ENCODE measurements at regions not wholly inside any gene's neighbourhood (a gene's known extent, or its start where the extent isn't known, plus 50 kb on each side); places are given as distances from the start of the nearest gene placed in this dataset.

GRCh38 chr14:85175556-85175955 lies 354.4 kb upstream of the FLRT2 start:
- no peaks in the 10 kb centered on the region for H3K36me3 ChIP-seq (ENCODE audit: control insufficient read depth in 2 of 2, extremely low read depth in 1 of 2, insufficient read depth in 2 of 2, low read length in 2 of 2)
- H3K27me3 ChIP-seq (ENCODE audit: control insufficient read depth in 2 of 2, insufficient read depth in 2 of 2, low read length in 2 of 2): no peaks in the 10 kb centered on the region
- FAIRE-seq (no peak), DNase-seq (ENCODE audit: low read depth, low spot score) (no peak)
- ChIA-PET CTCF (no interaction called here), POLR2A (no interaction called here)
- no peak overlapping the region for H3K4me2 ChIP-seq (ENCODE audit: insufficient read depth, low read length)
- no peaks in the 10 kb centered on the region for H3K9me1 ChIP-seq (replicated peaks; ENCODE audit: control insufficient read depth, extremely low read depth, insufficient read depth, low read length)
- no peaks in the 10 kb centered on the region for H3K79me2 ChIP-seq (ENCODE audit: control insufficient read depth, insufficient read depth, low read length)
- no peak overlapping the region for H3K9ac ChIP-seq (replicated peaks; ENCODE audit: extremely low read depth, insufficient read depth, low read length)
- dilution Hi-C loops (cut with MboI; ENCODE audit: extremely low pct_ligation_motif_present, low sequenced_read_pairs): no loop called here
- H4K20me1 ChIP-seq (replicated peaks; ENCODE audit: control insufficient read depth, extremely low read depth, insufficient read depth, low read length): no peaks in the 10 kb centered on the region
- H3K4me1 ChIP-seq (ENCODE audit: control insufficient read depth, extremely low read depth, insufficient read depth, low read length): no peaks in the 10 kb centered on the region
- H3K4me3 ChIP-seq (replicated peaks in 1 of 3; ENCODE audit: insufficient read depth in 1 of 3, low read depth in 1 of 3, low read length in 3 of 3): no peak overlapping the region
- no TSS peak for BruUV-seq (replicated peaks)
- no peak overlapping the region for H3K27ac ChIP-seq (ENCODE audit: insufficient read depth, low read depth, low read length)
- TF ChIP-seq JUN (IDR thresholded peaks at IDR 0.05; ENCODE audit: borderline replicate concordance, insufficient read depth, insufficient read length, low read depth): no peak
- no peak for TF ChIP-seq EZH2 (IDR thresholded peaks at IDR 0.05; ENCODE audit: borderline replicate concordance, low read depth, low read length, severe bottlenecking)
- TF ChIP-seq POLR2AphosphoS5 (IDR thresholded peaks at IDR 0.05; ENCODE audit: insufficient read depth, low read depth, low read length): no peak
- no peak for TF ChIP-seq CTCF (IDR thresholded peaks at IDR 0.05; ENCODE audit: extremely low read depth in 1 of 2, insufficient read depth in 1 of 2, low read depth in 1 of 2, low read length in 2 of 2)
- no peak for TF ChIP-seq FOS (IDR thresholded peaks at IDR 0.05; ENCODE audit: borderline replicate concordance, insufficient read depth, low read length)
- TF ChIP-seq POLR2A (IDR thresholded peaks at IDR 0.05; ENCODE audit: low read depth, low read length): no peak
- TF ChIP-seq MYC (IDR thresholded peaks at IDR 0.05; ENCODE audit: low read depth, low read length): no peak
- no peak overlapping the region for H2AFZ ChIP-seq (ENCODE audit: low read depth, low read length)
- H3K9me3 ChIP-seq (replicated peaks; ENCODE audit: control insufficient read depth, insufficient read depth, low read length): no peaks in the 10 kb centered on the region
- intact Hi-C loops (cut with micrococcal nuclease): loop anchor here (10.0 kb wide), 1 partner anchor 1171 kb away; no protein-coding TSS in a partner anchor

GRCh38 chr14:85178864-85179263 lies 351.1 kb upstream of the FLRT2 start:
- H3K9me3 ChIP-seq (replicated peaks; ENCODE audit: control insufficient read depth, insufficient read depth, low read length): no peaks in the 10 kb centered on the region
- intact Hi-C loops (cut with micrococcal nuclease): loop anchor here (10.0 kb wide), 1 partner anchor 1174 kb away; no protein-coding TSS in a partner anchor
- H3K79me2 ChIP-seq (ENCODE audit: control insufficient read depth, insufficient read depth, low read length): no peaks in the 10 kb centered on the region
- no peak overlapping the region for H3K27ac ChIP-seq (ENCODE audit: insufficient read depth, low read depth, low read length)
- dilution Hi-C loops (cut with MboI; ENCODE audit: extremely low pct_ligation_motif_present, low sequenced_read_pairs): no loop called here
- no TSS peak for BruUV-seq (replicated peaks)
- TF ChIP-seq GATA2 (IDR thresholded peaks at IDR 0.05; ENCODE audit: insufficient read depth, insufficient read length, low read depth, low read length) (no peak), FOS (IDR thresholded peaks at IDR 0.05; ENCODE audit: borderline replicate concordance, insufficient read depth, low read length) (no peak), POLR2A (IDR thresholded peaks at IDR 0.05; ENCODE audit: low read depth, low read length) (no peak), MAX (IDR thresholded peaks at IDR 0.05; ENCODE audit: insufficient read depth, insufficient read length) (no peak), JUN (IDR thresholded peaks at IDR 0.05; ENCODE audit: borderline replicate concordance, insufficient read depth, insufficient read length, low read depth) (no peak), POLR2AphosphoS5 (IDR thresholded peaks at IDR 0.05; ENCODE audit: insufficient read depth, low read depth, low read length) (no peak), CTCF (IDR thresholded peaks at IDR 0.05; ENCODE audit: extremely low read depth in 1 of 2, insufficient read depth in 1 of 2, low read depth in 1 of 2, low read length in 2 of 2) (no peak), EZH2 (IDR thresholded peaks at IDR 0.05; ENCODE audit: borderline replicate concordance, low read depth, low read length, severe bottlenecking) (no peak), MYC (IDR thresholded peaks at IDR 0.05; ENCODE audit: low read depth, low read length) (no peak)
- H3K9me1 ChIP-seq (replicated peaks; ENCODE audit: control insufficient read depth, extremely low read depth, insufficient read depth, low read length): no peaks in the 10 kb centered on the region
- CTCF ChIA-PET: no interaction called here
- no peak overlapping the region for H3K4me3 ChIP-seq (replicated peaks in 1 of 3; ENCODE audit: insufficient read depth in 1 of 3, low read depth in 1 of 3, low read length in 3 of 3)
- no peak overlapping the region for H3K4me2 ChIP-seq (ENCODE audit: insufficient read depth, low read length)
- H2AFZ ChIP-seq (ENCODE audit: low read depth, low read length): no peak overlapping the region
- DNase-seq (ENCODE audit: low read depth, low spot score) (no peak), FAIRE-seq (no peak)
- no peaks in the 10 kb centered on the region for H3K27me3 ChIP-seq (ENCODE audit: control insufficient read depth in 2 of 2, insufficient read depth in 2 of 2, low read length in 2 of 2)
- H3K9ac ChIP-seq (replicated peaks; ENCODE audit: extremely low read depth, insufficient read depth, low read length): no peak overlapping the region
- no peaks in the 10 kb centered on the region for H3K36me3 ChIP-seq (ENCODE audit: control insufficient read depth in 2 of 2, extremely low read depth in 1 of 2, insufficient read depth in 2 of 2, low read length in 2 of 2)
- no peaks in the 10 kb centered on the region for H3K4me1 ChIP-seq (ENCODE audit: control insufficient read depth, extremely low read depth, insufficient read depth, low read length)
- POLR2A ChIA-PET: no interaction called here
- H4K20me1 ChIP-seq (replicated peaks; ENCODE audit: control insufficient read depth, extremely low read depth, insufficient read depth, low read length): no peaks in the 10 kb centered on the region
